Keratinocyte (primary cell): ENCODE measurements at regions not wholly inside any gene's neighbourhood (a gene's known extent, or its start where the extent isn't known, plus 50 kb on each side); places are given as distances from the start of the nearest gene placed in this dataset.

Source experiments
- DNase-seq: peaks from one replicate; pipeline ENCODE4 v3.0.0-alpha.2; 2011; ENCODE audit warnings: low read depth, missing footprints, low spot score
- FAIRE-seq: peaks from 2 replicates; lab custom pipeline; 2011; peaks lifted over from hg19 to GRCh38; lab: Jason Lieb, UNC
- H2AFZ ChIP-seq: 2 replicates; pipeline ENCODE4 v1.6.0; 2012; ENCODE audit warnings: low read length, control low read depth, inconsistent platforms; ENCODE audit not compliant: control insufficient read depth
- H3K27ac ChIP-seq: 2 replicates; pipeline ENCODE4 v1.5.1; 2011; ENCODE audit warnings: low read length; ENCODE audit not compliant: control insufficient read depth, insufficient read depth
- H3K27me3 ChIP-seq: 3 replicates; pipeline ENCODE4 v1.6.0; 2011; ENCODE audit warnings: low read length; ENCODE audit not compliant: control insufficient read depth, insufficient read depth; ENCODE audit errors: extremely low read depth
- H3K36me3 ChIP-seq, 2 experiments: 2 replicates in 1 of 2; 3 replicates in 1 of 2; pipeline ENCODE4 v1.5.1; 2011; ENCODE audit warnings: low read length in 2 of 2, mild to moderate bottlenecking in 1 of 2; ENCODE audit not compliant: control insufficient read depth in 2 of 2, insufficient read depth in 2 of 2; ENCODE audit errors: extremely low read depth in 1 of 2
- H3K4me1 ChIP-seq: 3 replicates; pipeline ENCODE4 v1.5.1; 2011; ENCODE audit warnings: low read length; ENCODE audit not compliant: control insufficient read depth, insufficient read depth; ENCODE audit errors: extremely low read depth
- H3K4me2 ChIP-seq: 3 replicates; pipeline ENCODE4 v1.6.0; 2011; ENCODE audit warnings: low read depth, low read length; ENCODE audit not compliant: control insufficient read depth, insufficient read depth; ENCODE audit errors: extremely low read depth
- H3K4me3 ChIP-seq, 3 experiments: fragments of 200-600 bp in 1 of 3; sonication (generic) in 1 of 3; 2 replicates in 2 of 3; 3 replicates in 1 of 3; pipeline ENCODE4 v1.5.1; 2011 to 2016; ENCODE audit warnings: low read length in 3 of 3, mild to moderate bottlenecking in 3 of 3, control low read depth in 2 of 3, inconsistent platforms in 1 of 3, low read depth in 1 of 3, mixed read lengths in 1 of 3, mixed run types in 1 of 3, moderate library complexity in 1 of 3; ENCODE audit not compliant: control insufficient read depth in 2 of 3, insufficient read depth in 2 of 3; ENCODE audit errors: extremely low read depth in 1 of 3
- H3K79me2 ChIP-seq: 2 replicates; pipeline ENCODE4 v1.6.0; 2012; ENCODE audit warnings: low read length; ENCODE audit not compliant: control insufficient read depth, insufficient read depth
- H3K9ac ChIP-seq: 3 replicates; pipeline ENCODE4 v1.6.0; 2011; ENCODE audit warnings: low read length; ENCODE audit not compliant: control insufficient read depth, insufficient read depth; ENCODE audit errors: extremely low read depth
- H3K9me1 ChIP-seq: 3 replicates; pipeline ENCODE4 v1.6.0; 2011; ENCODE audit warnings: low read length; ENCODE audit not compliant: control insufficient read depth, insufficient read depth; ENCODE audit errors: extremely low read depth
- H3K9me3 ChIP-seq: 2 replicates; pipeline ENCODE4 v1.5.1; 2012; ENCODE audit warnings: low read depth, low read length; ENCODE audit not compliant: control insufficient read depth
- H4K20me1 ChIP-seq: 3 replicates; pipeline ENCODE4 v1.6.0; 2011; ENCODE audit warnings: low read length; ENCODE audit not compliant: control insufficient read depth, insufficient read depth; ENCODE audit errors: extremely low read depth
- CTCF ChIP-seq, 3 experiments: IDR thresholded peaks in 1 of 3; conservative IDR thresholded peaks in 1 of 3; optimal IDR thresholded peaks in 1 of 3; 2 replicates in 2 of 3; 3 replicates in 1 of 3; pipeline versions ENCODE3 to v1.5.1; 2011; ENCODE audit warnings: low read length in 3 of 3, mild to moderate bottlenecking in 3 of 3, moderate library complexity in 2 of 3, control low read depth in 1 of 3, inconsistent platforms in 1 of 3; ENCODE audit not compliant: insufficient read depth in 2 of 3; ENCODE audit errors: extremely low read depth in 1 of 3
- EZH2 ChIP-seq: IDR thresholded peaks from one replicate; pipeline ENCODE4 v1.6.1; 2012; ENCODE audit warnings: inconsistent platforms, mild to moderate bottlenecking, low read length, moderate library complexity
- dilution Hi-C: fragments of 300-500 bp; cut with MboI; formaldehyde crosslinking; loops from one replicate; pipeline ENCODE4 v1.7.0; 2020; ENCODE audit warnings: low sequenced_read_pairs; ENCODE audit not compliant: extremely low pct_ligation_motif_present

GRCh38 chr4:137702512-137702911 lies 170.2 kb upstream of the PCDH18 start:
- no peaks in the 10 kb centered on the region for H4K20me1 ChIP-seq
- TF ChIP-seq CTCF (optimal IDR thresholded peaks at IDR 0.05 in 1 of 3, IDR thresholded peaks at IDR 0.05 in 1 of 3, conservative IDR thresholded peaks at IDR 0.05 in 1 of 3; ENCODE audit: extremely low read depth in 1 of 3, insufficient read depth in 2 of 3, low read length in 3 of 3) (no peak), EZH2 (no peak)
- H3K27ac ChIP-seq = no peak overlapping the region
- H3K9me1 ChIP-seq = no peaks in the 10 kb centered on the region
- no peaks in the 10 kb centered on the region for H3K27me3 ChIP-seq
- H3K4me3 ChIP-seq = no peak overlapping the region
- no peaks in the 10 kb centered on the region for H3K4me1 ChIP-seq
- H3K36me3 ChIP-seq = no peaks in the 10 kb centered on the region
- no peak overlapping the region for H2AFZ ChIP-seq
- H3K9me3 ChIP-seq = no peaks in the 10 kb centered on the region
- DNase-seq (no peak), FAIRE-seq (no peak)
- dilution Hi-C loops = no loop called here
- no peak overlapping the region for H3K4me2 ChIP-seq
- H3K79me2 ChIP-seq = no peaks in the 10 kb centered on the region
- no peak overlapping the region for H3K9ac ChIP-seq

GRCh38 chr4:137701401-137701800 lies 169.1 kb upstream of the PCDH18 start:
- H2AFZ ChIP-seq = no peak overlapping the region

More at GRCh38 chr4:137701401-137701800, 169.1 kb upstream of the PCDH18 start:
- no peak overlapping the region for H3K9ac ChIP-seq
- TF ChIP-seq CTCF (optimal IDR thresholded peaks at IDR 0.05 in 1 of 3, IDR thresholded peaks at IDR 0.05 in 1 of 3, conservative IDR thresholded peaks at IDR 0.05 in 1 of 3; ENCODE audit: extremely low read depth in 1 of 3, insufficient read depth in 2 of 3, low read length in 3 of 3) = no peak
- TF ChIP-seq EZH2 = no peak
- H3K27me3 ChIP-seq = no peaks in the 10 kb centered on the region
- DNase-seq = no peak
- no peak overlapping the region for H3K27ac ChIP-seq
- no peaks in the 10 kb centered on the region for H4K20me1 ChIP-seq
- FAIRE-seq = no peak
- H3K9me3 ChIP-seq = no peaks in the 10 kb centered on the region
- H3K9me1 ChIP-seq = no peaks in the 10 kb centered on the region
- no peaks in the 10 kb centered on the region for H3K79me2 ChIP-seq
- no peak overlapping the region for H3K4me3 ChIP-seq
- H3K4me1 ChIP-seq = no peaks in the 10 kb centered on the region
- dilution Hi-C loops = no loop called here
- no peak overlapping the region for H3K4me2 ChIP-seq
- no peaks in the 10 kb centered on the region for H3K36me3 ChIP-seq
